ENCODE measurements at regions not wholly inside any gene's neighbourhood (a gene's known extent, or its start where the extent isn't known, plus 50 kb on each side); places are given as distances from the start of the nearest gene placed in this dataset.

GRCh38 chr1:214840356-214840755 is 237.4 kb downstream of the CENPF start:
- no peak for DNase-seq (ENCODE audit: low read depth, low spot score)
- TF ChIP-seq CTCF (IDR thresholded peaks at IDR 0.05; ENCODE audit: insufficient read depth, low read length, missing control alignments): no peak
- ChIA-PET CTCF (no interaction called here), POLR2A (no interaction called here)
- H3K4me3 ChIP-seq (ENCODE audit: low read depth, low read length): no peak overlapping the region

DNA sequence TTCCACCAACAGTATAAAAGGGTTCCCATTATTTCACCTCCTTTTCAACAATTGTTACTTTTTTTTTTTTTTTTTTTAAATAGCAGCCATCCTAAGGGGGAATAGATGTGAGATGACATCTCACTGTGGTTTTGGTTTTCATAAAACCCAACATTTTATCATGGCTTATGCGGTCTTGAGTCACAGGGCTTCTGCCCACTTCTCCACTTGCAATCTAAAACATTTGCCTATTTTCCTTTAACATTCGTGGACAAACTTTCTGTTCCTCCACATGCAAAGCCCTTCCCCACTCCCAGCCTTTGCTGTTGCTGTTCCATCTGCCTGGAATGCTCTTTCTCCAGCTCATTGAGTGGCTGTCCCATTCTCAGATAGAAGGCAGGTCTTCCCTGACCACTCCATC is 239.7 kb upstream of the KCNK2 start:
- TF ChIP-seq CTCF (IDR thresholded peaks at IDR 0.05; ENCODE audit: insufficient read depth, low read length, missing control alignments): no peak
- no peak for DNase-seq (ENCODE audit: low read depth, low spot score)
- ChIA-PET POLR2A (interaction anchor here (0.7 to 1.6 kb wide), 3 partner anchors 10 to 115 kb away, joined by 3 to 5 read pairs (median 4); no protein-coding TSS in a partner anchor), CTCF (no interaction called here)
- H3K4me3 ChIP-seq (ENCODE audit: low read depth, low read length): no peak overlapping the region

DNA sequence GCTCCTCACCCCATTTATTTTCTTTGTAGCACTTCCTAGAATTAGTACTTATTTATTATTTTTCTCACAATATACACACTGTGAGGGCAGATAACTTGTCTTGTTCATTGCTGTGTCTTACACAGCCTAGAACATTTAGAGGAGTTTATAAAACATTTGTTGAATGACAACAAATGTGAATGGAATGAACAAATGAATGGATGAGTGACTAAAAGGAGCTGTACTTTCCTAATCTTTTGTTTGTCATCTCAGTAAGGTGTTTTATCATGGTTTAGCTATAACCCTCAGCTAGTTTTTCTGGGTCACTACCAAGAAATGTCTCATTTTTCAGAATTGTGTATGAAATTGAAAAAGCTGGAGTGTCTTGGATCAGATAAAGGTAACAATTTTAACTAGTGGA is 239.3 kb upstream of the KCNK2 start:
- CTCF ChIA-PET: interaction anchor here (0.6 kb wide), 1 partner anchor 55 kb away, joined by 3 read pairs; no protein-coding TSS in a partner anchor
- TF ChIP-seq CTCF (IDR thresholded peaks at IDR 0.05; ENCODE audit: insufficient read depth, low read length, missing control alignments): no peak
- no peak for DNase-seq (ENCODE audit: low read depth, low spot score)
- POLR2A ChIA-PET: interaction anchor here (0.7 to 1.6 kb wide), 3 partner anchors 10 to 114 kb away, joined by 3 to 5 read pairs (median 4); no protein-coding TSS in a partner anchor
- no peak overlapping the region for H3K4me3 ChIP-seq (ENCODE audit: low read depth, low read length)

GRCh38 chr1:214844319-214844718 is 238.2 kb upstream of the KCNK2 start:
- POLR2A ChIA-PET: interaction anchor here (1.6 kb wide), 1 partner anchor 17 kb away, joined by 5 read pairs; no protein-coding TSS in a partner anchor
- CTCF ChIA-PET: no interaction called here
- no peak for TF ChIP-seq CTCF (IDR thresholded peaks at IDR 0.05; ENCODE audit: insufficient read depth, low read length, missing control alignments)
- no peak overlapping the region for H3K4me3 ChIP-seq (ENCODE audit: low read depth, low read length)
- DNase-seq (ENCODE audit: low read depth, low spot score): no peak

DNA sequence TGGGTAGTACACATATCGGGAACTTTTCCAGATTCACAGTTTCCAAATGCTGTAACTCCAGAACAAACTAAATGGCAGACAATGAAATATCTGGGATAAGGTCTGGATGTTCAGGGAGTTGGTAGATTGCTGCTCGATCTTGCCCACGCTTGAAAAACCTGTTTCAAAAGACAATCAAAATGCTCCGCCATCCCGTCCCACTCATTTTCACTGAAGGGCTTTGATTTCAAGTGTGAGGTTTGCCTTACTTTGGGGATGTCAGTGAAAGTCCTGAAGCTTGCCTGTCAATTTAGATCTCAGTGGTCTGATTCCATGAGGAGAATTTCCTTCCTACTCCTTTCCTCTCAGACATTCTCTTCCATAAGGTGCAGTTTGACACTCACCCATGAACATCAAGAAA is 236.3 kb upstream of the KCNK2 start:
- TF ChIP-seq CTCF (IDR thresholded peaks at IDR 0.05; ENCODE audit: insufficient read depth, low read length, missing control alignments): no peak
- POLR2A ChIA-PET: no interaction called here
- CTCF ChIA-PET: no interaction called here
- DNase-seq (ENCODE audit: low read depth, low spot score): no peak
- H3K4me3 ChIP-seq (ENCODE audit: low read depth, low read length): no peak overlapping the region

GRCh38 chr1:214847071-214847810 is 235.3 kb upstream of the KCNK2 start:
- DNase-seq (ENCODE audit: low read depth, low spot score): no peak
- POLR2A ChIA-PET: no interaction called here
- no peak overlapping the region for H3K4me3 ChIP-seq (ENCODE audit: low read depth, low read length)
- CTCF ChIA-PET: no interaction called here
- TF ChIP-seq CTCF (IDR thresholded peaks at IDR 0.05; ENCODE audit: insufficient read depth, low read length, missing control alignments): no peak

All from AG04449 (cell line).